ENCODE measurements at regions not wholly inside any gene's neighbourhood (a gene's known extent, or its start where the extent isn't known, plus 50 kb on each side); places are given as distances from the start of the nearest gene placed in this dataset.
A peak's percentile ranks its signal among the peaks of the same experiment; 100 is the strongest.
"Not testable (repeated sequence)": the region's sequence is repeated elsewhere in the genome, so short reads cannot be mapped to it uniquely, and the experiment has no call there.

DNA sequence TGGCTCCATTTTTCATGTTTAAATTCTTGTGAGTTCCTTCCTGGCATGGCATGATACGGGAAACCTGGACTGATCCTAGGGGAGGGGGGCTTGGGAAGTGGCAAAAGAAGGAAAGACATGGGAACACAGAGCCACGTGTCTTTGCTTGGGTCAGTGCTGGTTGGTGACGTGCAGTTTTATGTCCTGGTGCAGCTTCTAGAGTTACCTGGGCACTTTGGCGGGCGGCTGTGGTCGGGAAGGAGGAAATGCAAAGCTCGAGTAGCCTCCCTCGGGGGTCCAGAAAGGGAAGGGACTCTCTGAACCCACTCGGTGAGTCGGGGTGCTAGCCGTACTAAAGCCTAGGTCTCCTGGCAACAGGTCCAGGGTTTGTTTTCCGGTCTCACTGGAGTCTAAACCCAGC, 94.6 kb downstream of the APOB start:
- DNase-seq: no peak

DNA sequence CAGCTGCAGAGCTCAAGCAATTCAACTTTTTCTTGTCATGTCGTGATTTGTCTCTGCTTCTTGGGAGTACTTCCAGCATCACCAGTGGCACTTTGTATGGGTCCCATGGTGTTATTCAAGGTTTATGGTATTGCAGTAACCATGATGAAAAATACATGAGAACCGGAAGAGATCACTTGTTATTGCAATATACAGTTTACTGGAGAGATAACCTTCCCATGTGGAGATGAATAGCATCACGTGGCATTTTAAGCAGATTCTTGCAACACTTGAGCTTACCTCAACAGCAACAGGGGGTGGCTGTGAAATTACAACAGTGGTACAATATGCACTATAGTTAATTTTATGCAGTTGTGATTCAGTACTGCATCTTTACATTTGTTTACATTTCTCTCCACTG, 97.4 kb downstream of the APOB start:
- no peak for DNase-seq

DNA sequence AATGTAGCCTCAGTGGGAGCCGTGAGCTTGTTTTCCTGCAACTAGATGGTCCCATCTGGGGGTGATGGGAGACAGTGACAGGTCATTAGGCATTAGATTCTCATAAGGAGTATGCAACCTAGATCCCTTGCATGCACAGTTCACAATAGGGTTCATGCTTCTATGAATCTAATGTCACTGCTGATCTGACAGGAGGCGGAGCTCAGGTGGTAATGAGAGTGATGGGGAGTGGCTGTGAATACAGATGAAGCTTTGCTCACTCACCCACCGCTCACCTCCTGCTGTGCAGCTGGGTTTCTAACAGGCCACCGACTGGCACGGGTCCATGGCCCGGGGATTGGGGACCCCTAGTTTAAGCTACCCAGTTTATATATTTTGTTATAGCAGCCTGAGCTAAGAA, 100.2 kb downstream of the APOB start:
- DNase-seq: not testable (repeated sequence)

DNA sequence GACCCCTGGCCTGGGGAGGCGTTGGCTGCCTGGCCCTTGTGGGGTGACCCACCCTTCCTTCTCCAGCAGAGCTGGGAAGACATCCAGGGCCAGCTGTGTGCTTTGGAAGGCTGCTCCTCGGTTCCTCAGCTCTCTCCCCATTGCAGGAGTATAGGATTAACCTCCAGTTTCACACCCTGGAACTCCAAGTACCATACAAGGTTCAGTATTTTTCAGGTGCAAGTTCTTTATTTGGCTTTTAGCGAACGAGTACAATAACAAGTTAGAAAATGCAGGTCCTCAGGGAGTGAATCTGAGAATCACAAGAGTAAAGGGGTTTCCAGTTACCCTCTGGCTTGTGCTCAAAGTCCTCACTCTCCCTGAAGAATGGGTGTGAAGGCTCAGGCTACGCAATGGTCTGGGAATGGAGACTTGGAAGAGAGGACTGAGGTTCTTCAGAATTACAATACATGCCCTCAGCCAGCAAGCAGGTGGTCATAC, 101.2 kb downstream of the APOB start:
- DNase-seq: no peak

DNA sequence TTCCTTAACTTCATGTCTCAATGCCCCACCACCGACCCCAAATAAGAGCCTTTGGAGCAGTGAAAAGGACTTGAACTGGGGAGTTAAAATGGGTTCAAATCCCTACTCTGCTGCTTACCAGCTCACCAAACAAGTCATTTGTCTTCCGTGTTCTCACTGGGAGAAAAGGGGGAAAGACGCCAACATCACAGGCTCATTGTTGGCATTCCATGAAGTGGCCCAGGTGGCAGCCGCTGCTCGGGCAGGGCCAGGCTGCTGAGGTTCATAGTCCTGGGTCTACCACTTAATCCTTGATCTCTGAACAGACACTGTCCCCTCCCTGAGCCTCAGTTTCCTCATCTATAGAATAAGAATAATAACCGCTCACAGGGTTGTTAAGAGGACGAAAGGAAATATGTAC, 103.0 kb downstream of the APOB start:
- no peak for DNase-seq

DNA sequence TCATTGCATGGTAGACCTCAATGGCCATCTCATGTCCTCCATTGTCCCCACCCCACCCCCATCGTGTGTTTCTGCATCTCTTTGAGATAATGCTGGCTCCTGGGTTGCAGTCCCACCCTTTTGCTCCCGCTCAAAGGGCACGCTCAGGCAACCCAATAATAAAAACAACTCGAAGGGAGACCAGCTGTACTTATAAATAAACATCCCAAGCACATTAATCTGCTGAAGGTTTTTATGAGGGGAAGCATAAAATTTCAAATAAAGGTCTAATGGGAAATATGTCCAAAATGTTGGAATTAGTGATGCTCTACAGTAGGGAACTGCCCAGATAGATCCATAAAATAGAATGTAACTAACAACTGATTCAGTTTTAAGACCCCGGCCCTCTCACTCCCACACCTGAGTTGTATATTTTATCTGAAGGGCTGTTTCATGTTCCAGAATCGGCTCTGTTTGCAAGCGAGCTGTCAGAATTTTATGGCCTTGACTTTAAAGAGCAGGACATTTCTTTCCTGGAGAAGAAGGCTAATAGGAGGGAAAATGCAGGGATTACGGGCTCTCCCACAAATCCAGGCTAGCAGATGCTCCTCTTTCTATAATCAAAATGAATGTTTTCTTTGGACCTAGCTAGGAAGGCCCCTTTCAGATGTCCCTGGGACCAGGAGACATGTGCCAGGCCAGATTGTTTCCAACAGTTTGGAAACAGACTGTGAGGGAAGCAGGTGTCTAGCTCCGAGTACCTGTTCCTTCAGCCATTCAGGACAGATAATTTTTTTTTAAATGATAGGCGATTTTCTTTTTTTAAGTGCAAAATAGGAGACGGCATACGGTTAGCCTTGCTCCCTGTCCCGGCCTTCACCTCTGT, 103.7 kb downstream of the APOB start:
- DNase-seq: no peak

DNA sequence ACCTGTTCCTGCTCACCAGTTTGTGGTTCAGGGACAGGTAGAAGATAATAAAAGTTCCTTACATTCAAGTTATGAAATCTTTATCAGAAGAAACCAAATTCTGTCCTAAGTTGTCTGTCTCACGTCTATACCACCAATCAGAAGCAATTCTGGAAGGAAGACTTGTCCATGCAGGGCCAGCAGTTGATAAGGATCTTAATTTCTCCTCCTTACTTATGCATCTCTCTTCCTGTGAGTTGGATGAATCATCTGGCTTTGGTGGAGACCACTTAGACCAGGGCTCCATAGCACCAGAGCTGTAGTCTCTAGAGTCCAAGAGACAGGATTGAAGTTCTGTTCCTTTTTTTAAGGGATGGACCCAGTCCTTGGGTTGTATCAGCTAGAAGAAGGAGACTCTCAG, 106.5 kb downstream of the APOB start:
- DNase-seq: no peak

DNA sequence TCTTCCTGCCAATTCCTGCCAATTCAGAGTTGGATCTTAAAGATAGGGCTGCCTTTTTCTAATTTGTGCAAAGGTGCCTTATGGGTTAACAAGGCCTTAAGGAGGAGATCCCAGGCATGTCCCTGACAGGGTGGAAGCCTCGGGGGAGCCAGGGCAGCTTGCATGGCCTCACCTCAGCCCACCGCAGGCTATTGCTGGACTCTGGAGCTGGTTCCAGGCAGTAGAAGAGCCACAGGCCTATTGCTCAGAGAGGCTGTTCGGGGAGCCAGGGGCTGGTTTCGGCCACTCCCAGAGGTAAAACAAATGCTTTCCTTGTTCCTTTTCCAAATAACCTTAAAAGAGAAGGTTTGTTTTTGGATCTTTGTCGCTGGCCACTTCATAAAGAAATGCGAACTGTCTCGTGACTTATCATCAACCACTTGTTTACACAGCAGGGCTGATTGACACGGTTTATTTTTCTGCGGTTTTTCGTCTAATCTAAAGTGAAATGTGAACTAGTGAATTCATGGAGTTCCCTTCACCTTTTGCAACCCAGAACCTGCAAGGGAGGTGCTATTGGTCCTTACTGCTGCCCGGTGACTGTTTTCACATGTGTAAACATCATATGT, 108.6 kb downstream of the APOB start:
- no peak for DNase-seq

DNA sequence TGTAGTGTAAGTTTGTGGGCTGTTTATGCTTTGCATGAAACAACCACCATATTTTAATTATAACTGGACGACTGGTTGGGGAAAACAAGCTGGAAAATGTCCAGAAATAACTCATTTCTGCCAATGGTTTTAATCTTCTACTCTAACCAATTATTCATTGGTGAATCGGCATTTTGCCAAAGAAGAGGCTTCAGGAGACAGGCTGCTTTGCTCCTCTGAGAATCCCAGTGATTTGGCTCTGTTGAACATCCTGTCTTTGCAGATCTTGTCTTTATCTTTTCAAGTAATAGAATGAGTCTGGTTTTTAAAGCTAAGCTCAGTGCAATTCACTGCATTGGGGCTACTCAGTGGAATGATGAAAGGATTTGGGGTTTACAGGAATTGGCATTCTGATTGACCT, 109.6 kb downstream of the APOB start:
- peak; percentile 57 to 86 for DNase-seq

DNA sequence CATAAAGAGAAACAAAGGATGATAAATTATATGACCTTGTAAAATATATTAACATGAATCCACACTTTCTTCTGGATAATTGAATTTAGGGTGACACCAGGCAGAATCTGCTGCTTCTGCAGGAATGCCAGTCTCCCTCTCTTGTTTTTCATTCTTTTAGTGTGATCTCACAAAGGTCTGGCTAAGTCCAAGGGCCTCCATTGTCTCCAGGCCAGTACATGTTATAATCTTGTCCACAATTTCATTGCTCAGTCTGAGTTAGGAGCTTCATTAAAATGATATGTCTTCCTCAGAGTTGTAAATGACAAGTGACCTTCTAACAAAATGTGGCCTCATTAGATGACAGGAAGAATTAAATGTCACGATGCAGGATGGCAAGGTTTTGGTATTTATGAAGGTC, 110.2 kb downstream of the APOB start:
- DNase-seq: no peak

DNA sequence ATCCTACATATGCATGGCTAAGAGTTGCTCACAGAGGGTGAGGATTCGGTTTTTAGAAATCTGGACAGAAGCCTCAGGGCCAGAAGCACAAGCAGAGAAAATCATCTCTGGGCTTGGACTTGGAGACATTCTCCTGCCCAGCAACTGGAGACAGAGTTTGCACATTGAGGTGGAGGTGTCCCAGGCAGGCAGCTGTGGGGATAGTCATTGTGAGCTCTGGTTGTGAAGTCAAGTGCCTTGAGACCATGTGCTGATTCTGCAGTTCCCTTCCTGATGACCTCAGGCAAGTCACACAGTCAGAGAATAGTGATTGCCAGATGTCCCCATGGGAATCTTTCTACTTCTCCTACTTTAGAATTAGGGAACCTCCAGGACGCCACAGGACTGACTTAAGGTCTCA, 108.4 kb upstream of the LDAH start:
- DNase-seq: no peak

DNA sequence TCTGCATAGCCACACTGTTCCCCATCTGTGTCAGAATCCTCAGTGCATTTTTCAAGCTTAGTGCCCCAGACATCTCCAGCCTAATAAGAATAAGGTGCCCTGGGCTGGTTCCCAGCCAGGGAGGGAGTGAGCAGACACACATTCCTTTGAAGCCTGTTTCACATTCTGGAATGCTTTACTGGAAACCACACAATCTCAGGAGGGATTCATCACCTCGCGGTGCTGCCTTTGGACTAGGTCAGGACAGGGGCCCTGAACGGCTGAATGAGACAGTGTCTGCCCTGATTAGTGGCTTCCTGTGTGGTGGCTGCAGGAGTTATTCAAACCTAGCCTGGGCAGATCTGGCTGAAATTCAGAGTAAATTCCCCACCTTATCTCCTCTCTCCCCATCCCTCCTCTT, 108.0 kb upstream of the LDAH start:
- DNase-seq: no peak

DNA sequence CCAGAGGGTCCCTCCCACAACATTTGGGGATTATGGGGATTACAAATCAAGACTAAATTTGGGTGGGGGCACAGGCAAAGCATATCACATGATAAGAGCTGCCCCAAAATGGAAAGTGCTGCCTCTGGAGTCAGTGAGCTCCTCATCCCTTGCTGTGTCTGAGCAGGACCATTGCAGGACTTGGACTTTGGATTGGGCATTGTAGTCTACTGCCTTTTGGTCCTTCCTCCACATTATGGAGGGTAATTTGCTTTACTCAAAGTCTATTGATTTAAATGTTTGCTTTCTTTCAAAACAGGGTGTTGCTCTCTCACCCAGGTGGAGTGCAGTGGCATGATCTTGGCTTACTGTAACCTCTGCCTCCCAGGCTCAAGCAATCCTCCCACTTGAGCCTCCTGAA, 106.8 kb upstream of the LDAH start:
- no peak for DNase-seq

DNA sequence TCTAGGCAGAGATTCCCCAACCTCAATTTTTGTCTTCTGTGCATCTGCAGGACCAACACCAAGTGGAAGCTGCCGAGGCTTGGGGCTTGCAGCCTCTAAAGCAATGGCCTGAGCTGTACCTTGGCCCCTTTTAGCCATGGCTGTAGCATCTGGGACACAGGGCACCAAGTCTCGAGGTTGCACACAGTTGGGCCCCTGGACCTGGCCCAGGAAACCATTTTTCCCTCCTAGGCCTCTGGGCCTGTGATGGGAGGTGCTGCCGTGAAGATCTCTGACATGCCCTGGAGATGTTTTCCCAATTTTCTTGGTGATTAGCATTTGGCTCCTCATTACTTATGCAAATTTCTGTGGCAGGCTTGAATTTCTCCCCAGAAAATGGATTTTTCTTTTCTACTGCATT, 105.7 kb upstream of the LDAH start:
- DNase-seq: no peak

DNA sequence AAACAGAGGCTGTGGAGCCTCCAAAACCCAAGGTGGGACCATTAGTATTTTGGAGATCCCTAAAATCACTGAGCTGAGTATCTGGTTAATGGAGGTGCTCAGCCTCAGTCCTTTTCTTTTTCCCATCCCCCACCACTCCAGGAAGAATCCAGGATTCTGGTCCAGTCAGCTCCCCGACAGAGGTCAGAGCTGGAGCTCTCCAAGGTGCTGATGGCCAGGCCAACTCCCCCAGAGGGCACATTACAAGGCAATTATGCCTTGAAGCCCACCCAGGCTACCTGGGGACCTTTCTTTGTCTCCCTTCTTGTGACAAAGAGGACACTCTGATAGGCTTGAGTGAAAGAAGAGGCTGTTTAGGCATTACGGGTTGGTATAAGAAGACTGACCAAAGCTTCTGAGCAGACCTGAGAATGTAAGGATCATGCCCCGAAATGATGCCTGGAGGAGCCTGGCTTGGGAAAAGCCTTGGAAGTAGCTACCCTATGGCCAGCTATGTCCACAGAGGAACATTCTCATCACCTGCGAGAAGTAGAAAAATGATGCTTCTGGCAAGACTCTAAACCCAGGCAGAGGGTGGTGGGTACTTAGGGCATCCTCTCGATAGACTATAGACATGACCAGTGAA, 102.5 kb upstream of the LDAH start:
- DNase-seq: no peak

DNA sequence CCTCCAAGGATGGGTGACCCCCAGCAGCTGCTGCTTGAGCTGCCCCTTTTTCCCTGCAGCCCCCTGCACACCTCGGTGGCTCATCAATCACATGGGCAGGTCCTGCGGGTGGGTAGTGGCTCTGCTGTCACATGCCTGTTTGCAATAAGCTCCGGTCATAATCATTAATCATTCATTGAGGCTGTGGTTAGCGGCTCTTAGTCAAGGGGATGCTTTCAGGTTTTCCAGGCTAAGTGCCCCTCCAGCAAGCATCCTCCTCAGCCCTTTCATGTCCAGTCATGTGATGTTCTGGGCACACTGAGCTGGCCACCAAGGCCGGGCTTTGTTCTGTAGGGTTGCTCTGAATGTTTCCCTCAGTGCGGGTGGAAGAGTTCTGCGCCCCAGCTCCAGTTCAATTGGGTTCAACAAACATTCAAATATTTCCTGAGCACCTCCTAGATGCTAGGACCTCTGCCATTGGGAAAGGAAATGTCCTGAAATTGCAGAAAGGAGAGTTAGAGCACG, 96.4 kb upstream of the LDAH start:
- DNase-seq: no peak

DNA sequence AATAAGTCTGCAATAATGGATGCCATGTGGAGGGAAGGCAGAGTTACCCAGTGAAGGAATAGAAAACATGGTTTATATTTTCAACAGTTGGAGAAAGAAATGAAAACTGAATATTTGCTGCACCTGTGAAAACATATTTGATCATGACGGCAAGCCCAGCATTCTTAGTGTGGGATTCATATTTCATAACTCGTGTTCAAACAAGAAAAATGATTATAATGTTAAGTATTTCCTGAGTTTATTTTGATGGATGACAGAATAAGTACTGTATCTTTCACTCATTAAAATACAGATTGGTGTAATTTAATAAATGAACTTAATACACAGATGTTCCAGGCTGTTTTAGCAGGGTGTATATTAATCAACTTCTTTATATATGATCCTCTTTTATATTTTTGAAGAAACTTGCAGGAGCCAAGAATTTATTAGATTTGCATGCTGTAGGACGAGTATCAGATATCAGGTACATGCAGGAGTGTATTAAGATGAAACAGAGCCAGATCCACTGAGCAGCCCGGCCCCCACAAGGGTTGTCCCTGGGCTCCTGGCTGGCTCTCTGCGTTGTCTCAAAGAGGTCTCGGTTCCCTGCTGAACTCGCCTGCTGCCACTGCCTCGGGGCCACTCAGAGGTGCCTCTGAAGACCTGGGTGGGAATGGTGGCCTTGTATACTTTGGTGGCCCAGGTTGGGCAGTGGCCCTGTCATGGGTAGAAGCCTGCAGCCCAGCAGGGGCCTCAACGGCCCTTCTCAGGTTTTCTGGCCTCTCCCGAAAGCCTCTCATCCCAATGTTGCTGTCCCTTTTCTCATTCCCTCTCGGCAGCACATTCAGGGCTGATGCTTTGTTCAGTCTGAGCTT, 95.0 kb upstream of the LDAH start:
- DNase-seq: no peak

DNA sequence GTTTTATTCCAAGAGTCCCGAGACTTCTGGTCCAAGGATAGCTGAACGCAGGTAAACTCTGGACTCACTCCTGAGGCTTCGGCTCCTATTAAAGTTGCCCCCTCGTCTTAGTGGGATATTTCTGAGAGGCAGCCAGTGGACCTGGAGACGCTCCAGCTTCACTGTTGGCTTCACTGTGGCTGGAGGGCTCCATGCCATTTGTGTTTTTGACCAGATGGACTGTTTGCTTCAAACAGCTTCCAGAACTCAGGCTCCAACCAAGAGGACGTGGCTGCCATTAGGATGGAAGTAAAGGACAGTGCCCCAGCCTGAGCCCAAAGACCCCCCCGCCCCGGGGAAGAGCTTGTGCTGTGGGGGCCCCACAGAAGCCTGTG, 94.4 kb upstream of the LDAH start:
- no peak for DNase-seq

DNA sequence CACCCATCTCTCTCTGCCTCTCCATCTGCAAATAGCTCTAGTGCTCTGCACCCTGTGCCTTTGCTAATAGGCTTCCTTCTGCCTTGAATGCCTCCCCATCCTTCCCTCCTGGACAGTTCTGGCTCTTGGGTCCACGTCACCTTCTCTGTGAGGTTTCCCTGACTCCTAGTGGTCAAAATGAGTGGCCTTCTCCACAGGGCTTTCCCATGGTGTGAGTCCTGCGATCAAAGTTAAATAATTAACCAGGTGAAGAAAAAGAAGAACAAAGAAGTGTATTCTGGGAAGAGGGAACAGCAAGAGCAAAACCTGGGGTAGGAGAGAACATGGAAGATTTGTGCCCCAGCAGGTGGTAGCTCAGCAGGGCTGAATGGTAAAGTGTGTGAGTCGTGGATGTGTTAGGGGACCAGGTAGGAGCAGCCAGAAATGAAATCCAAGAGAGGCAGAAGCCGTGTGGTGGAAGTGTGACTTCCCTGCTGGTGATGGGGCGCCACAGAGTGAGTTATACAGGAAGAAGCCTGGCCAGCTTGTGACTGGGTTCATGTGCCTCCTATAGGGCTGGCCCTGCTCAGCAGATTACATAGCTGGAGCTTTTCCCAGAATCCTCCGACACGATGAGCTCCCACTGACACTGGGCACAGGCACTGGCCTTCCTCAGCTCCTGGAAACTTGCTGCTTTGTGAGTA, 93.8 kb upstream of the LDAH start:
- peak; percentile 67 to 88 for DNase-seq

DNA sequence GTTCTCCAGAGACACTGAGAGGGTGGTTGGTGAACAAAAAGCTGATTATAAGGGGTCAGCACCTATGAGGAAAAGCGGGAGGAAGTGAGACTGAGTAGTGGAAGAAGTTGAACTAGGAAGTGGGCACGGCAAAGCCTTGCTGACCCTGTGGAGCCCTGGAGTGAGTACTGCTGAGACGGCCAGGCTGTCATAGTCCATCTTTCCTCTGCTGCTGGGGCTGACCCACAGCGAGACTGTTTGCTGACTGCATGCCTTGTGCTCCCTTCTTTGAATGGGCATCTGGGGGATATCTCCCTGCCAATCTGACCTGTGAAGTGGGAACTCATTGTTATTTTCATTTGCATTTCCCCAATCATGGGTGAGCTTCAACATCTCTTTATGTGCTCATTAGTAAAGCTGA, 92.4 kb upstream of the LDAH start:
- DNase-seq: no peak

DNA sequence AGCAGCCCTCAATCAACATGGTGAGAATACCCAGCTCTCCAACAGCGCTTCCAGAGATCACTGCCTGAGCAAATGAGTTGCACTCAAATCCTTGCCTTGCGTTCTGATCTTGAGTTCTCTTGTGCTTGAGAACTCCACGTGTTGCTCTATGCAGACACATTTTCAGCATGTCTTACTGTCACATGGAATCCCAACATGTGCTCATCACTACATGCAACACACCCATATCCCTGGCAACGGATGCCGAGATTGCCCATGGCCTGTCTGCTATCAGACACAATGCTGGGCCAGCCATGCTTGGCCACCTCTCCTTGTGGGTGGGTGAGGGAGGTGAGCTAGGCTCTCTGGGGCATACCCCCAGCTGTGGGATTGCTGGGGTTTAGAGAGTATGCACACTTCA, 91.9 kb upstream of the LDAH start:
- no peak for DNase-seq

DNA sequence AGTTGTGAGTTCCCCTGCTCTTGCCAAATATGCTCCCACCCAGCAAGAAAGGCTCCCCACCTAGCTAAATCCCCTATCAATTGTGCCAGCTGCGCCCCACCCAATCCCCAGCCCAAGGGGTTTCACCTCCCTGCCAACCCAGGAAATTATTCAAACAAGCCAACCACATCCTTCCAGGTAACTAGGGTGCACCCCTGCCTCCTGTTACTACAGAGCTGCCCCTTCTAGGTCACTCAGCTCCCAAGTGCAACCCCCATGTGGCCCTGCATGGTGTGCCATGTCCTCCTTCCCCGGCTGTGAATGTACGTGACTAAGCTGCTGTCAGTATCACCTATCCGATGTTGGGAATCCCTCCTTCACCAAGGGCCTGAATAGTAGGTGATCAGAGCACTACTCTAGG, 91.2 kb upstream of the LDAH start:
- no peak for DNase-seq

DNA sequence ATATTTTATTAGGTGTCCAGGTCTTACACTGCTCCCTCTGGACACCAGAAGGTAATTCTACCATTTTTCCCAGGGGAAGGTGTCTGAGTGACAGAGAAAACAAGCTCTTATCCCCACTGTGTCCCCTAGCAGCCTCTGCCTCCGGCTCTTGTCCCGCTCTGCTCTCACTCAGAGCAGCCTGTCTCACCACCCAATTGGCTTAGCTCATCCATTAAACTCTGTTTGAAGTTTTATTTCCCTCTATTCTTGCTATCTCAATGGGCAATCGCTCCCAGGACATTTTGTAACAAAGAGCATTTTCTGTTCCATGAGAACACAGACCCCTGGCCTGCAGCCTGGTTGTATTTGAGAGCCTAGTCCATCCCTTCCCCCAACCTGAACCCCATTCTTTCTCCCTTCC, 90.6 kb upstream of the LDAH start:
- DNase-seq: no peak
